Lung (tissue), 11 donors: ENCODE measurements at regions not wholly inside any gene's neighbourhood (a gene's known extent, or its start where the extent isn't known, plus 50 kb on each side); places are given as distances from the start of the nearest gene placed in this dataset.

Source experiments
- ATAC-seq: fragments of 200-7000 bp; cut with Tn5 transposase; one replicate; pipeline ENCODE4 v1.9.1; 2020; ENCODE audit warnings: moderate number of reproducible peaks; ENCODE audit not compliant: insufficient read depth, low FRiP score
- DNase-seq, 3 donors: peaks; one replicate each; pipeline ENCODE4 v3.0.0-alpha.2; 2013 to 2017
- H3K27ac ChIP-seq, 2 donors: one replicate each; pipeline ENCODE4 v1.5.1; 2013; ENCODE audit warnings: mild to moderate bottlenecking in 2 of 2, moderate library complexity in 2 of 2, control low read depth in 1 of 2, inconsistent platforms in 1 of 2, low read depth in 1 of 2, low read length in 1 of 2
- H3K27me3 ChIP-seq, 3 donors: one replicate each; pipeline ENCODE4 v1.5.1; 2013; ENCODE audit warnings: low read length in 2 of 3; ENCODE audit not compliant: control insufficient read depth in 3 of 3, insufficient read depth in 3 of 3
- H3K36me3 ChIP-seq, 4 donors: one replicate each; pipeline ENCODE4 v1.5.1; 2013; ENCODE audit warnings: low read length in 4 of 4, mild to moderate bottlenecking in 1 of 4, moderate library complexity in 1 of 4; ENCODE audit not compliant: control insufficient read depth in 4 of 4, insufficient read depth in 4 of 4
- H3K4me1 ChIP-seq, 5 donors: one replicate each; pipeline ENCODE4 v1.5.1; 2013; ENCODE audit warnings: low read length in 5 of 5, mild to moderate bottlenecking in 2 of 5, moderate library complexity in 1 of 5; ENCODE audit not compliant: control insufficient read depth in 5 of 5, insufficient read depth in 5 of 5
- H3K4me3 ChIP-seq: one replicate; pipeline ENCODE4 v1.5.1; 2013; ENCODE audit warnings: mild to moderate bottlenecking, control low read depth, moderate library complexity
- H3K9ac ChIP-seq, 2 donors: one replicate each; pipeline ENCODE4 v1.5.1; 2013; ENCODE audit warnings: low read length in 2 of 2, control low read depth in 1 of 2; ENCODE audit not compliant: insufficient read depth in 1 of 2
- H3K9me3 ChIP-seq, 4 donors: one replicate each; pipeline ENCODE4 v1.5.1; 2013; ENCODE audit warnings: low read length in 3 of 4, mild to moderate bottlenecking in 1 of 4, moderate library complexity in 1 of 4; ENCODE audit not compliant: control insufficient read depth in 4 of 4, insufficient read depth in 3 of 4
- WGBS, 2 donors: extraction: QIAGEN DNeasy Blood & Tissue Kit; methylation state at CpG; one replicate each; pipeline ENCODE4 v1.1.7; 2013; 5-methylcytosine and 5-hydroxymethylcytosine counted together
- TF ChIP-seq, protein P1 (sequence below): IDR thresholded peaks from 2 replicates; pipeline ENCODE4 v1.5.1; 2012; ENCODE audit warnings: mild to moderate bottlenecking; ENCODE audit errors: control extremely low read depth, extremely low read depth
- donor health status: control.
- donor health status: control.
- donor health status: Bipolar disorder and iron deficiency.
- donor health status: healthy.
- donor health status: DM: yes; HTN: yes; CAD: no.

DNA sequence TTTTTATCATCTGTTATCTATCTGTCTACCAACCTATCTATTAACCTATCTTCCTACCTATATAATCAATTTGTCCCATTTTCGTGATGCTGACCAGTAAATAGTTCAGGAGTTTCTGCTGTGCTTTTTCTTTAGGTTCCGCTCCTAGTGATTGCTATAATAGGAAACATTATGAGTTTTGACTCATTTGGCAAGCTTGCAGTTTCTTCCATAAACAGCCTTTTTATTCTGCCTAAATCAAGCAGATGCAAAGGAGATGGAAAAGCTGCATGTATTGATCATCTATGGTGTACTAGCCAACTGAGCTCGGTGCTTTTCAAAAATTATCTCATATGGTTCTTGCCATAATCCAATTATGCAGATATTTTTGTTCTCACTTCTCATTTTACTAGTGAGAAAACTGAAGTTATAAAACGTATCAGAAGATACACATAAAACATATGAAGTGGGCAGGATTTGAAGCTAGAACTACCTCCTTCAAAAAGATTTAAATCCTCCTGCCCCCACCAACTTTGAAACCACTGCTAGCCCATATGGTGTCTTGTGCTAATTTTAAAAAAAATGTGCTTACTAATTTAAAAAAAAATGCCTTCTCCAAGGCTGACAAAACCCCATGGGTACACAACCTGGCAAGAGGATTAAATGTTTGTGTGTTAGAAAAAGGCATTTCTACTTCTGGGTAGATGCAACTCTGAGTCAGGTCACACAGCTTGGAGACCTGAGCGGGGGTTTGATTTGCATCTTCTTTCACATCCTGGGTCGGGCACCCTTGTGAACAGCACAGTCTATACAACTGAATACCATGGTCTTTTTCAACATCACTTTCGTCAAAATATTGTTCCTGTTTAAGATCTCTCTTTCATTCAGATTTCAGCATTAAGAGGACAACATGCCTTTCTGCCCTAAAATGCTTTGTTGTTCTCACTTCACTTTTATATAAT, 267.0 kb downstream of the CHL1 start:
- Histone ChIP-seq H3K36me3 (no peaks in the 10 kb centered on the region), H3K9ac (no peak overlapping the region), H3K4me3 (no peak overlapping the region), H3K4me1 (no peaks in the 10 kb centered on the region), H3K9me3 (no peaks in the 10 kb centered on the region), H3K27ac (no peak overlapping the region), H3K27me3 (no peaks in the 10 kb centered on the region)
- no peak for ATAC-seq
- TF ChIP-seq, protein P1, sequence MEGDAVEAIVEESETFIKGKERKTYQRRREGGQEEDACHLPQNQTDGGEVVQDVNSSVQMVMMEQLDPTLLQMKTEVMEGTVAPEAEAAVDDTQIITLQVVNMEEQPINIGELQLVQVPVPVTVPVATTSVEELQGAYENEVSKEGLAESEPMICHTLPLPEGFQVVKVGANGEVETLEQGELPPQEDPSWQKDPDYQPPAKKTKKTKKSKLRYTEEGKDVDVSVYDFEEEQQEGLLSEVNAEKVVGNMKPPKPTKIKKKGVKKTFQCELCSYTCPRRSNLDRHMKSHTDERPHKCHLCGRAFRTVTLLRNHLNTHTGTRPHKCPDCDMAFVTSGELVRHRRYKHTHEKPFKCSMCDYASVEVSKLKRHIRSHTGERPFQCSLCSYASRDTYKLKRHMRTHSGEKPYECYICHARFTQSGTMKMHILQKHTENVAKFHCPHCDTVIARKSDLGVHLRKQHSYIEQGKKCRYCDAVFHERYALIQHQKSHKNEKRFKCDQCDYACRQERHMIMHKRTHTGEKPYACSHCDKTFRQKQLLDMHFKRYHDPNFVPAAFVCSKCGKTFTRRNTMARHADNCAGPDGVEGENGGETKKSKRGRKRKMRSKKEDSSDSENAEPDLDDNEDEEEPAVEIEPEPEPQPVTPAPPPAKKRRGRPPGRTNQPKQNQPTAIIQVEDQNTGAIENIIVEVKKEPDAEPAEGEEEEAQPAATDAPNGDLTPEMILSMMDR, result no peak
- DNase-seq, result peak in 1 of 3 donors; percentile 9
- 71 to 77% methylated on average over 7 of the region's 7 CpGs for WGBS, 2 donors

DNA sequence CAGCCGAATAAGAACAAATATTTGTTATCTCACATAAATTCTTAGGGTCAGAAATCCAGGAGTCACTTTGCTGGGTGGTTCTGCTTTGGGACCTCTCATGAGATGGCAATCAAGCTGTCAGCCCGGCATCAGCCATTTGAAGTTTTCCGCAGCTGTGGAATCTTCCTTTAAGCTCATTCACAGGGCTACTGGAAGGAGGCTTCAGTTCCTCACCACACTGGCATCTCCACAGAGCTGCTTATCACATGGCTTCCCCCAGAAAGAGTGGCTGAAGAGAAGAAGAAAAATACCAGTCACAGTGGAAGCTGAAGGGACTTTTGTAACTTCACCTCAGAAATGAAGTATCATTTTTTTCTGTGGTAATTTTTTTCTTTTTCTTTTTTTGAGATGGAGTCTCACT, 267.7 kb downstream of the CHL1 start:
- H3K36me3 ChIP-seq, result no peaks in the 10 kb centered on the region
- no peaks in the 10 kb centered on the region for H3K4me1 ChIP-seq
- H3K9ac ChIP-seq, result no peak overlapping the region
- no peak for DNase-seq
- no peak overlapping the region for H3K4me3 ChIP-seq
- no peak overlapping the region for H3K27ac ChIP-seq
- no peaks in the 10 kb centered on the region for H3K27me3 ChIP-seq
- no peak for ATAC-seq
- TF ChIP-seq, protein P1, result no peak
- H3K9me3 ChIP-seq, result no peaks in the 10 kb centered on the region
- 54 to 66% methylated on average over 3 of the region's 3 CpGs for WGBS, 2 donors

GRCh38 chr3:468172-468571, 271.6 kb downstream of the CHL1 start:
- ATAC-seq, result no peak
- no peak overlapping the region for H3K27ac ChIP-seq
- 35 to 37% methylated on average over 5 of the region's 5 CpGs for WGBS, 2 donors

More at GRCh38 chr3:468172-468571, 271.6 kb downstream of the CHL1 start:
- Histone ChIP-seq H3K36me3 (no peaks in the 10 kb centered on the region), H3K9ac (no peak overlapping the region), H3K9me3 (peaks cover 0 to 2% (median 0%) of the 10 kb centered on the region in 4 donors), H3K27me3 (no peaks in the 10 kb centered on the region), H3K4me1 (no peaks in the 10 kb centered on the region), H3K4me3 (no peak overlapping the region)
- TF ChIP-seq, protein P1, result no peak
- peak in 1 of 3 donors; percentile 17 for DNase-seq
